GM12878 (cell line): ENCODE measurements at regions not wholly inside any gene's neighbourhood (a gene's known extent, or its start where the extent isn't known, plus 50 kb on each side); places are given as distances from the start of the nearest gene placed in this dataset.

Experiments
- ATAC-seq: fragments of 200-7000 bp; cut with Tn5 transposase; 3 replicates; pipeline ENCODE4 v1.9.1; 2020; ENCODE audit warnings: mild to moderate bottlenecking, moderate library complexity
- BruUV-seq: library from RNA; stranded (reverse); fragments of 400-500 nt; replicated peaks from 2 replicates; lab custom pipeline; 2021; lab: Mats Ljungman, UMichigan
- CTCF ChIA-PET: fragments of 300-600 bp; sonication (Branson Sonifier 250); formaldehyde crosslinking; extraction: SDS; loops from one replicate; lab custom pipeline; 2021; ENCODE audit warnings: inconsistent platforms; lab: Yijun Ruan, JAX
- POLR2A ChIA-PET: fragments of 350-600 bp; formaldehyde crosslinking; extraction: SDS; loops from one replicate; lab custom pipeline; 2021; ENCODE audit warnings: inconsistent platforms; lab: Charles Lee
- RAD21 ChIA-PET: fragments of 300-600 bp; sonication (Branson Sonifier 250); formaldehyde crosslinking; loops from one replicate; lab custom pipeline; 2023; ENCODE audit warnings: antibody characterized with exemption; ENCODE audit not compliant: unreplicated experiment; lab: Charles Lee
- SMC1A ChIA-PET: fragments of 300-600 bp; sonication (Branson Sonifier 250); formaldehyde crosslinking; loops from one replicate; lab custom pipeline; 2023; ENCODE audit not compliant: unreplicated experiment, uncharacterized antibody; lab: Charles Lee
- DNase-seq: peaks from one replicate; pipeline ENCODE4 v3.0.0-alpha.2; 2011; ENCODE audit warnings: low read depth, low spot score
- FAIRE-seq: peaks from 3 replicates; lab custom pipeline; 2011; peaks lifted over from hg19 to GRCh38; lab: Jason Lieb, UNC
- H2AFZ ChIP-seq: 2 replicates; pipeline ENCODE4 v1.6.0; 2011; ENCODE audit warnings: low read depth, low read length, control low read depth; ENCODE audit not compliant: control insufficient read depth
- H3K27ac ChIP-seq: 2 replicates; pipeline ENCODE4 v1.5.1; 2011; ENCODE audit warnings: control low read depth; ENCODE audit not compliant: control insufficient read depth, insufficient read depth
- H3K27me3 ChIP-seq, 2 experiments: replicated peaks in 1 of 2; 2 replicates each; pipeline versions ENCODE4 v1.6.0 to v1.6.1; 2011; ENCODE audit warnings: low read length in 1 of 2; ENCODE audit not compliant: control insufficient read depth in 2 of 2, insufficient read depth in 2 of 2
- H3K36me3 ChIP-seq, 2 experiments: 2 replicates each; pipeline ENCODE4 v1.5.1; 2011; ENCODE audit warnings: low read length in 1 of 2; ENCODE audit not compliant: control insufficient read depth in 2 of 2, insufficient read depth in 2 of 2
- H3K4me1 ChIP-seq: 2 replicates; pipeline ENCODE4 v1.6.1; 2011; ENCODE audit warnings: mild to moderate bottlenecking, low read length, moderate library complexity, mixed read lengths; ENCODE audit not compliant: control insufficient read depth, insufficient read depth
- H3K4me2 ChIP-seq: 2 replicates; pipeline ENCODE4 v1.6.0; 2011; ENCODE audit warnings: control low read depth; ENCODE audit not compliant: control insufficient read depth, insufficient read depth
- H3K4me3 ChIP-seq: fragments of 200-600 bp; sonication (generic); 2 replicates; pipeline ENCODE4 v1.5.1; 2016
- H3K79me2 ChIP-seq: 2 replicates; pipeline ENCODE4 v1.6.0; 2011; ENCODE audit warnings: low read length; ENCODE audit not compliant: control insufficient read depth, insufficient read depth
- H3K9ac ChIP-seq: 2 replicates; pipeline ENCODE4 v1.8.0; 2011; ENCODE audit warnings: low read length, control low read depth, mixed read lengths; ENCODE audit not compliant: control insufficient read depth, insufficient read depth
- H3K9me3 ChIP-seq: replicated peaks from 3 replicates; pipeline ENCODE4 v1.5.1; 2011; ENCODE audit warnings: mild to moderate bottlenecking, low read length; ENCODE audit not compliant: control insufficient read depth, insufficient read depth
- H4K20me1 ChIP-seq: 2 replicates; pipeline ENCODE4 v1.6.0; 2011; ENCODE audit not compliant: control insufficient read depth, insufficient read depth
- MTA3 ChIP-seq: IDR thresholded peaks from 2 replicates; pipeline ENCODE4 v1.6.1; 2012; ENCODE audit warnings: low read length, inconsistent platforms, borderline replicate concordance
- NKRF ChIP-seq: fragments of 450-650 bp; conservative IDR thresholded peaks from 2 replicates; pipeline ENCODE4 v1.6.1; 2017; ENCODE audit warnings: mild to moderate bottlenecking, moderate library complexity
- ZBED1 ChIP-seq: IDR thresholded peaks from 2 replicates; pipeline ENCODE4 v1.6.1; 2016; ENCODE audit warnings: borderline replicate concordance
- ZNF274 ChIP-seq: IDR thresholded peaks from one replicate; pipeline ENCODE4 v1.8.0; 2011; ENCODE audit not compliant: insufficient read length, insufficient read depth
- WGBS: methylation state at CpG from one replicate; pipeline ENCODE4 v1.1.6; 2016; ENCODE audit warnings: low lambda C conversion rate; ENCODE audit not compliant: insufficient replicate concordance, insufficient coverage; ENCODE audit errors: missing lambda C conversion rate; 5-methylcytosine and 5-hydroxymethylcytosine counted together
- in situ Hi-C: fragments of 300-500 bp; cut with MboI; formaldehyde crosslinking; loops from 9 replicates; pipeline ENCODE4 v1.14.3; 2018; ENCODE audit warnings: mixed read lengths
- intact Hi-C: fragments of 100-400 bp; cut with micrococcal nuclease; formaldehyde crosslinking; loops from one replicate; pipeline ENCODE4 v1.14.2; 2022; ENCODE audit not compliant: unreplicated experiment

GRCh38 chr6:22928775-22929174 is 359.4 kb downstream of the HDGFL1 start:
- Histone ChIP-seq H3K27ac (no peak overlapping the region), H3K4me2 (no peak overlapping the region), H4K20me1 (no peaks in the 10 kb centered on the region), H3K27me3 (no peaks in the 10 kb centered on the region), H3K4me3 (no peak overlapping the region), H3K9me3 (no peaks in the 10 kb centered on the region), H3K79me2 (no peaks in the 10 kb centered on the region), H3K36me3 (no peaks in the 10 kb centered on the region), H3K4me1 (no peaks in the 10 kb centered on the region), H3K9ac (no peak overlapping the region), H2AFZ (no peak overlapping the region)
- FAIRE-seq (no peak), DNase-seq (no peak), ATAC-seq (peak; percentile 85)
- POLR2A ChIA-PET, result no interaction called here
- RAD21 ChIA-PET, result interaction anchor here (1.1 to 1.5 kb wide), 3 partner anchors 10 to 30 kb away, joined by 3 to 7 read pairs (median 3); no protein-coding TSS in a partner anchor
- CTCF ChIA-PET, result interaction anchor here (0.6 kb wide), 1 partner anchor 1310 kb away, joined by 7 read pairs; no protein-coding TSS in a partner anchor
- TF ChIP-seq MTA3, result no peak
- no peak for TF ChIP-seq ZNF274
- TF ChIP-seq ZBED1, result no peak
- TF ChIP-seq NKRF, result no peak
- SMC1A ChIA-PET, result interaction anchor here (0.7 to 1.6 kb wide), 5 partner anchors 11 to 34 kb away, joined by 3 to 5 read pairs (median 4); no protein-coding TSS in a partner anchor
- 36% methylated on average over 2 of the region's 2 CpGs for WGBS
- in situ Hi-C loops (no loop called here), intact Hi-C loops (no loop called here)
- no TSS peak for BruUV-seq
